ENCODE measurements at regions not wholly inside any gene's neighbourhood (a gene's known extent, or its start where the extent isn't known, plus 50 kb on each side); places are given as distances from the start of the nearest gene placed in this dataset.

GRCh38 chr6:144580039-144580438 is 294.9 kb downstream of the UTRN start:
- H3K4me3 ChIP-seq, result no peak overlapping the region
- H3K4me1 ChIP-seq, result peaks cover 0 to 18% of the 10 kb centered on the region in 2 donors
- H3K27me3 ChIP-seq, result no peaks in the 10 kb centered on the region
- DNase-seq (ENCODE audit: low spot score), result no peak
- H3K9me3 ChIP-seq, result no peaks in the 10 kb centered on the region
- no peak overlapping the region for H3K27ac ChIP-seq
- TF ChIP-seq, protein P1, sequence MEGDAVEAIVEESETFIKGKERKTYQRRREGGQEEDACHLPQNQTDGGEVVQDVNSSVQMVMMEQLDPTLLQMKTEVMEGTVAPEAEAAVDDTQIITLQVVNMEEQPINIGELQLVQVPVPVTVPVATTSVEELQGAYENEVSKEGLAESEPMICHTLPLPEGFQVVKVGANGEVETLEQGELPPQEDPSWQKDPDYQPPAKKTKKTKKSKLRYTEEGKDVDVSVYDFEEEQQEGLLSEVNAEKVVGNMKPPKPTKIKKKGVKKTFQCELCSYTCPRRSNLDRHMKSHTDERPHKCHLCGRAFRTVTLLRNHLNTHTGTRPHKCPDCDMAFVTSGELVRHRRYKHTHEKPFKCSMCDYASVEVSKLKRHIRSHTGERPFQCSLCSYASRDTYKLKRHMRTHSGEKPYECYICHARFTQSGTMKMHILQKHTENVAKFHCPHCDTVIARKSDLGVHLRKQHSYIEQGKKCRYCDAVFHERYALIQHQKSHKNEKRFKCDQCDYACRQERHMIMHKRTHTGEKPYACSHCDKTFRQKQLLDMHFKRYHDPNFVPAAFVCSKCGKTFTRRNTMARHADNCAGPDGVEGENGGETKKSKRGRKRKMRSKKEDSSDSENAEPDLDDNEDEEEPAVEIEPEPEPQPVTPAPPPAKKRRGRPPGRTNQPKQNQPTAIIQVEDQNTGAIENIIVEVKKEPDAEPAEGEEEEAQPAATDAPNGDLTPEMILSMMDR (IDR thresholded peaks at IDR 0.05), result no peak
- H3K36me3 ChIP-seq, result peaks cover 14% of the 10 kb centered on the region

GRCh38 chr6:144580771-144581170 is 295.6 kb downstream of the UTRN start:
- no peaks in the 10 kb centered on the region for H3K27me3 ChIP-seq
- H3K36me3 ChIP-seq, result peaks cover 14% of the 10 kb centered on the region
- TF ChIP-seq, protein P1 (IDR thresholded peaks at IDR 0.05), result no peak
- no peak overlapping the region for H3K27ac ChIP-seq
- no peaks in the 10 kb centered on the region for H3K9me3 ChIP-seq
- peaks cover 0 to 18% of the 10 kb centered on the region in 2 donors for H3K4me1 ChIP-seq
- H3K4me3 ChIP-seq, result no peak overlapping the region
- DNase-seq (ENCODE audit: low spot score), result no peak

DNA sequence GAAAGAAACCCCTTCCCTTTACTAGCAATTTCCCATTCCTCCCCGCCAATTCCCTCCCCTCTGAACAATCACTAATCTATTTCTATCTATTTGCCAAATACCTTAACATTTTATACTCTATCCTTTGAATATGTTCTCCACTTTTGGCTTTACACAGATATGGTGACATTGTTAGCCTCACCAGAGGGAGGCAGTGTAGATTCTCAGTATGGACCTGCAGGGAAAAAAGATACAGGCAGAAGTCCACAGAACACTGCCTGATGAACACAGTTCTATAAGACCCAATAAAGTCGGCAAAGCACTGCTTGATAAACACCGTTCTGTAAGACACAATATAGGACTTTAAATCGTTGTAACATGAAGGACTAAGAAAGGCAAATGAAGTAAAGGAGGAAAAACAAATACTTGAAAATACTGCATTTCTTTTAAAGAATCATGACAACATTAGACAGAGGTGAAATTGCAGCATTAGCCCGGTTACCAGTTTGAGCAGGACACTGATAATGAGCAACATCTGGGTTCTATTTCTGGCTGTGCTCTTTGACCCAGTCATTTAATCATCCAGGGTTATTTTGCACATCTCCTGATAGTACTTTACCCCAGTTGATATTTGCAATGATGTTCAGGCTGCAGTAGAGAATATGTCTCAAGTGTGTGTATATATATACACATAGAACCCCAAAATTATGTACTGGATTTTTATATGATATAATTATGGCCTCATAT is 296.8 kb downstream of the UTRN start:
- no peaks in the 10 kb centered on the region for H3K9me3 ChIP-seq
- TF ChIP-seq, protein P1 (IDR thresholded peaks at IDR 0.05), result peak in 1 of 2 donors; percentile 51
- H3K36me3 ChIP-seq, result peaks cover 14% of the 10 kb centered on the region
- no peaks in the 10 kb centered on the region for H3K27me3 ChIP-seq
- H3K4me1 ChIP-seq, result peaks cover 0 to 18% of the 10 kb centered on the region in 2 donors
- no peak overlapping the region for H3K4me3 ChIP-seq
- no peak for DNase-seq (ENCODE audit: low spot score)
- H3K27ac ChIP-seq, result no peak overlapping the region

DNA sequence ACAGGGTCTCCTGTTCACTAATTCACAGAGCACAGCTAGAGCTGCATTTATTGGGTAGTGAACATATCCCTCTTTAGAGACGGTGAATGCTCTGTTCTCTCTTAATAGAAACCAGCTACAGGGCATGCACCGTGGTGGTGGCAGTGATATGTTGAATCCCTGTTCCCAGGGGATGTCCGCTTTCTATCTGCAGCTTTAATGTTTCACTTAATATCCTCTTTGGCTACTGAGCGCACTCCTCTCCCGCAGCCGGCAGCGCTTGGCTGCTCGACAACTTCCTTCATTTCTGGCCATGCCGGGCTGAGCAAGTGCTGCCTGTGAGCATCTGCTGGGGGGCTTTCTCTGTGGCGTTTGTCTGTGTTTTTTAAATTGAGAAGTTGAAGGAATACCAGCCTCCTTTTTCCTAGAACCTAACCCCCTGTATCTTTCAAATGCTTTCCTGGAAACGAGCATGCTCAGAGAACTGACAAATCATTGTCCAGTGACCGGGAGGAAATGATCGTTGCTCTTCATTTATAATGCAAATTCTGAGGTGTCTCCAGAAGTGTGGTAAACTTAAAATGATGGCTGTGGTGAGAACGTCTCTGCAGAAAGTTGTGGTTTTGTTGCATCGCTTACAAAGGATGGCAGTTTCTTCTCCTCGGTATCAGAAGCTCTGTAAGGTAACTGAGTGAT is 297.9 kb downstream of the UTRN start:
- H3K4me3 ChIP-seq, result no peak overlapping the region
- no peaks in the 10 kb centered on the region for H3K9me3 ChIP-seq
- peak; percentile 61 for DNase-seq (ENCODE audit: low spot score)
- peaks cover 0 to 18% of the 10 kb centered on the region in 2 donors for H3K4me1 ChIP-seq
- peaks cover 5% of the 10 kb centered on the region for H3K36me3 ChIP-seq
- no peak overlapping the region for H3K27ac ChIP-seq
- H3K27me3 ChIP-seq, result no peaks in the 10 kb centered on the region
- TF ChIP-seq, protein P1 (IDR thresholded peaks at IDR 0.05), result no peak

- Histone ChIP-seq H3K36me3 (no peaks in the 10 kb centered on the region), H3K4me3 (no peak overlapping the region), H3K9me3 (no peaks in the 10 kb centered on the region), H3K4me1 (peaks cover 0 to 18% of the 10 kb centered on the region in 2 donors), H3K27ac (no peak overlapping the region), H3K27me3 (no peaks in the 10 kb centered on the region)
- DNase-seq (ENCODE audit: low spot score), result no peak
- TF ChIP-seq, protein P1 (IDR thresholded peaks at IDR 0.05), result no peak
Measured at GRCh38 chr6:144583614-144583954, 298.4 kb downstream of the UTRN start.
